HG02759 (cell line): ENCODE measurements at regions not wholly inside any gene's neighbourhood (a gene's known extent, or its start where the extent isn't known, plus 50 kb on each side); places are given as distances from the start of the nearest gene placed in this dataset.

Experiments
- ATAC-seq: cut with Tn5 transposase; IDR thresholded peaks from one replicate; pipeline ENCODE4 v1.9.1; 2021; ENCODE audit warnings: mild to moderate bottlenecking, moderate library complexity; ENCODE audit not compliant: unreplicated experiment

DNA sequence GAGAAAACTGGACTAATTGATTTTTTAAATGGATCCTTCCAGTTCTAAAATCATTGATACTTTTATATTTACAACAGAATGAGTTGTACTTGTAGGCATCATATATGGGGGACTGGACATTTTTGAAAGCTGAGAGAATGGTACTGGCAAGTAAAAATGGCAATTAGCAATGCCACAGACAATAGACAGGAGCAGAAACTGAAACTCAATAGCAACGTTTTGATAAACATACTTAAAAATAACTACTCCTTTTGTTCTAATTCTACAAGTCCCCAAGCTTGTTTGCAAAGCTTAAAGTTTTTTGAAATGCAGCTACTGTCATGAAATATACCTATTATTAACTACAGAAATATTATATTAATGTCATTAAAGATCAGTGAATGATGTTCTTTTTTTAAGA lies 52.8 kb upstream of the FBXL7 start:
- ATAC-seq = no peak

- ATAC-seq = no peak
Measured at GRCh38 chr5:15446552-15446951, 53.4 kb upstream of the FBXL7 start.

DNA sequence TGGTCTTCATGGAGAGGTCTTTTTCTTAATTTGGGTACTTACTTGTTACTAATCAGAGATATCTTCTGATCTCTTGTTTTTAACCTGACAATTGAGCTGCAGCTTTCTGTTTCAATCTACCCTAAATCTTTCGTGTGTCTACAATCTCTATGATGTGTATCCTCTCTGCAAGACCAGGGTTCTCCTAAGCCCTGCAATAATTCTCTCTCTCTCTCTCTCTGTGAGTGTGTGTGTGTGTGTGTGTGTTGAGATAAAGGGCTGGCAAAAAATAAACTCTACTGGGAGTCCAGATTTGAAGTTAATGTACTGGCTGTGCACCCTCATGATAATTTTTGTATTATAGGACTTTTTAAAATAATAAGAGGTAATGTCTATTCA lies 57.8 kb upstream of the FBXL7 start:
- ATAC-seq = no peak

GRCh38 chr5:15441433-15442192 lies 58.4 kb upstream of the FBXL7 start:
- no peak for ATAC-seq

DNA sequence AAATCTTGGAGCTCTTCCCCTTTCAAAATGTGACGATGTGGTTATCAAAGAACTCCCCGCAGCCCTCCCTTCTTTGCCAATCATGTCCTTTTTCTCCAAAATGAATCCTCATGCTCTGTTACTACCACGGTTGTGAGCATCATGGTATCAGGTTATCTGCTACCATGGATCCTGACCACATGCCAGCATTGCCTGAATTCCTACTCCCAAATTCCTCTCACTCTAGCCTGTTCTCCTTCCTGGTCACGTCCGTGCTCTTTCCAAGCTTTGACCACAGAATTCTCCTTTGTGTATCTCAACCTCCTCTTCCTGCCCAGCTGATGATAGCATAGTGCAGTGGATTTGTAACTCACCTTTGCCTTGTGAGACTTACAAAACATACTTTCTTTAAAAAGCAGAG lies 59.5 kb upstream of the FBXL7 start:
- no peak for ATAC-seq

GRCh38 chr5:15439801-15440200 lies 60.2 kb upstream of the FBXL7 start:
- ATAC-seq = no peak

DNA sequence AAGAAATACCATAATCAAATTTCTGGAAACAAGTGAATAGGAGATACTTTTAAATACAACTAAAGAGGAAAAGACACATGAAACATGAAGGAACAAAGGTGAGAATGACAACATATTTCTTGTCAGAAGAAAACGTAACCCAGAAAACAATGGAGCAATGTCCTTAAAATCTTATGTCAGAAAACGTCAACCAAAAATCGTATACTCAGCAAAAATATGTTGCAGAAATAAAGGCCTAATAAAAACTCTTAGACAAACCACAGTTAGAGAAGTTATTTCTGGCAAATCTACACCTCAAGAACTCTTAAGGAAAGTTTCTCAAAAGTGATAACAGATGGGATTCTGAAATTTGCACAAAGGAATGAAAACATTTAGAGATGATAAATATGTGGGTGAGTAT lies 66.3 kb upstream of the FBXL7 start:
- no peak for ATAC-seq

GRCh38 chr5:15431923-15432322 lies 68.1 kb upstream of the FBXL7 start:
- ATAC-seq = no peak

- no peak for ATAC-seq
Measured at GRCh38 chr5:15425766-15426165, 74.2 kb upstream of the FBXL7 start.

DNA sequence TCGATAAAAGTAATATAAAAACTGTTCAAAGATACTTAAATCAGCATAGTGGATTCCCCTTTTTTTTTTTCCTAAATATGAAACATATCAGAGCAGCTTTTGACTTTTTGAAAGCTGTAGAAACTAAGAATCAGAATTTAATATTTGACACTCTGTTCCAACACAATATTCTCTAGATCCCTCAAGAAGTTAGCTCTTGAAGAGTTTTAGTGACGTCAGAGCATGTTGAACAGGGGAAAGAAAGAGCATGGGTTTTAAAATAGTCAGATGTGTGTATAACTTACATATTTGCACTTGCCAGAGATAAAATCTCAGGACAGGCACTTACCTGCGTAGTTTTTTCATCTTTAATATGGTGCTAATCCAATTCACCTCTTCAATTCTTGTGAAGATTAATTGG lies 75.2 kb upstream of the FBXL7 start:
- no peak for ATAC-seq

- no peak for ATAC-seq
Measured at GRCh38 chr5:15421921-15422412, 78.0 kb upstream of the FBXL7 start.

DNA sequence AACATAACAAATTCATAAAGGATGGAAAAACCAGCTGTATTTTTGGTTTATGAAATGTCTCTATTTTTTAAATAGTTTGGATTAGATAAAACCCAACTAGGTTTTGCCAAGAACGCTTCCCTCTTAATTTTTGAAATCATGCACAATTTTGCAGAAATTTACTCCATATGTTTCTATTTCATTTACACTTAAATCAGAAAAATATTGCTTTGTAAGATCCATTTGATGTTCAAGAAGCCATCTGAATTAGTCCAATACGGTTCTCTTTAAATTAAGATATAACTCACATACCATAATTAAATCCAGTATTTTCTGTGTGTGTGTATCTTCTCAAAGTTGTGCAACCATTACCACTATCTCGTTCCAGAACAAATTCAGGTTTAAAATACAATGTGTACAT lies 78.6 kb upstream of the FBXL7 start:
- ATAC-seq = no peak

GRCh38 chr5:15420201-15420600 lies 79.8 kb upstream of the FBXL7 start:
- no peak for ATAC-seq

DNA sequence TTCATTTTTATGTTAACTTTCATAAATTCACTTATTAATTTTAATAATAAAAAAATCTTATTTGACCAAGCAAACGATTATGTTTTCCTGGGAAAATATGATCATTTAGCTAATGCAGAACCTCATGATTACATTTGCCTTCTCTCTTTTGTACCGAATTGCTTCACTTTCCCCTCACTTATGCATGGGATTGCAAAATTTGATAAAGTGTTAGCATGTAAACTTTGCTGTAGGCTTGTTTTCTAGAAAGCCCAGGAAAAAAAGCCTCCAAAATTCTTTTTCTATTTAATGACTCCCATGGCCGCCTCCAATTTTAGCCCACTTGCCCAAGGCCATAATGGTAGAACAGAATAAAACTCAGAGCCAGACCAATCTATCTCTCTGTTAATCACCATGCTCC lies 82.8 kb upstream of the FBXL7 start:
- ATAC-seq = no peak

GRCh38 chr5:15406478-15406877 lies 93.5 kb upstream of the FBXL7 start:
- ATAC-seq = no peak

DNA sequence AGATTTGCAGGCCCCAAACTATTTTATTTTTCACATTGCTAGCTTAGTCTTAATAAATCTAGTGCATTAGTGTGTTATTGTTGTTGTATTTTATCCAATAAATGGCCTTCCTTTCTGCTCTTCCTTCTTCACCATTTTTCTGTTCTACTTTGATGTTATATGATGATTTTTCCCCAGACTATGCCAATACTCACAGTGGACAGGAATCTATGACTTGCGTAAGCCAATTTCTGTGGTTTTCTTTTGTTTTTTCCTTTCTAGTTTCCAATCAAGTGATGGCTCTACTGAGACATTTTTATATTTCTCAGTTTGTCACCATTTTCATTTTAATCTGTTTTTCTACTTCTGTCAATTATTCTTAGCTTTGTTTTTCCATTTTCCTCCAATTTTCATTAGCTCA lies 106.8 kb upstream of the FBXL7 start:
- ATAC-seq = no peak

DNA sequence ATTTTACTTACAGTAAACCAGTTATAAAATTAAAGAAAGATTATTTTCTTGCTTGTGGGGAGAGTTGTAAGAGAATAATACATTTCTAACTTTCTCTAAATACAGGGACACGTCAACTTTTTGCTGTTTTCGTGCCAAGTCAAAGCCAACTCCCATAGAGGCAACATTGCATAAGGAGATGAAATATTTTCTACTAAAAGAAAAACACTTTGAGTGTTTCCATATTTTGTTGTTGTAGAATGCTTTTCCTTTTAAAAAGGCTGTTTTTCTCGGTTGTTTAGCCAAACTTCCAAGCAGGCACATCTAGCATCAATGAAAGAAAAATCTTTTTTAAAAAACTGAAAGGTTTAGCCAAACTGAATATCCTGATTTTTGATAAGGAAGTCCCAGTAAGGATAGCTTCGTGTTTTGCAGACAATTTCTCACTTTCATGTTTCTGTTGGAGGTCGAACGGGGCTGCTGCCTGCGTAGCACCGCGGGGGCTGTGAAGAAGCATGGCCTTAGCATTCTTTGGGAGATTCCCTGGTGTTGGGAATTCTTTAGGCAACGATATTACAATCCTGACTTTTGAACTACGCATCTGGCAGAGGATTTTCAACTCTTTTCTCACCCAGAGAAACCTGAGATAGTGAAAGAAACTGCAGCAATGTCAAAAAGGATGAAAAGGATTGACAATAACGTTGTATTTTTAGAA lies 108.1 kb upstream of the FBXL7 start:
- no peak for ATAC-seq

DNA sequence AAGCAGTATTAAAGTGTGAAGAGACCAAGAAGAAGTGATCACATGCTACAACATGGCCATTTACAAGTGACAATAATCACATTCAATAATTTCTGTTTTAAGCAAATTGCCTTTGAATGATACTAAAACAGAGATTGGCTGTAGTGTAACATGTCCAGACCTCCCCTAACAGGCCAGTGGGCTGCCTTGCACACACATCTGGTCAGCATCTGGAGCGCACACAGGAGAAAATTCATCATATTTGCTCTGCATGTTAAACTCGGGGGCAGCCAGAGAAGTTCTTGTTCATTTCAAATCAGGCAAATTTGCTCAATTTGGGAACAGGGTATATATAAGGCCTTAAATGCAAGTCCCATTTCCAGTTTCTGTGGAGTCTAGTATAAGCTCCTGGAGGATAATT lies 111.1 kb upstream of the FBXL7 start:
- ATAC-seq = no peak

DNA sequence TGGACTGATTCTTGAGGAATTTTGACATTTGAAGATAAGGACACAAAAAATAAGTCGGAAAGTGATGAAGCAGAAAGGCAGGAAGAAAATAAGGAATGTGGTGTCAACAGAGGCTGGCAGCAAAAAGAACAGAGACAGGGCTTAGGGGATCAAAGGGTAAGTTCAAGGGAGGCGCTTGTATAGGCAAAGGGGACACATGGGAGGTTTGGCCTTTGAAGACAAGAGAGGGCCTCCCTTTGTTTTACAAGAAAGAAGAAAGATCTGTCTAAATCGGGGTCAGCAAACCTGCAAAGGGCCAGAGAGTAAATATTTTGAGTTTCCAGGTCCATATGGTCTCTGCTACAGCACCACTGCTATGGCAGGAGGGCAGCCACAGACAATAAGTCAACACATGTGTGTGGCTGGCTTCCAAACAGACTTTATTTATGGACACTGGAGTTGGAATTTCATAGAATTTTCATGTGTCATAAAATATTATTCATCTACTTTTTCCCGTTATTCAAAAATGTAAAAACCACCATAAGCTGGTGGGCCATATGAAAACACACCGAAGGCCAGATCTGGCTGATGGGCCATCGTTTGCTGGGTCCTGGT lies 112.0 kb upstream of the FBXL7 start:
- no peak for ATAC-seq

DNA sequence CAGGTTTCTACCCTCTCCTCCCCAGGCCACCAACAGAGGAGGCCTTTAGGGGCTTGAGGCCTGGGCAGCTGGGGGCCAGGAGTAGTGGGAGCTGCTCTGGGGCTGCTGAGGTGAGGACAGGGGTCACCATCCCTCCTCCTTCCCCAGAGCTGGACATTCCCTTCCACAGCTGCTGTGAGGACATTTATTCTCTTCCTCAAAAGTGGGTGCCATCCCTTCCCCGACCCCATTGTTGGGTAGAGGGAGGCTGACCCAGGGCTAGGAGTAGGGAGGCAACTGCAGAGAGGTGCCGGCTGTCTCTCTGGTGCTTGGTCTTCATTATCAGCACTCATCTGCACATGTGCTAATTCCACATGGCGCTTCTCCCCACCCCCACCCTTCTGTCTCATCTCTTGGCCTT lies 113.9 kb upstream of the FBXL7 start:
- ATAC-seq = no peak

- ATAC-seq = no peak
Measured at GRCh38 chr5:15385553-15385952, 114.4 kb upstream of the FBXL7 start.

GRCh38 chr5:15385037-15385436 lies 114.9 kb upstream of the FBXL7 start:
- no peak for ATAC-seq
